ENCODE measurements at regions not wholly inside any gene's neighbourhood (a gene's known extent, or its start where the extent isn't known, plus 50 kb on each side); places are given as distances from the start of the nearest gene placed in this dataset.

DNA sequence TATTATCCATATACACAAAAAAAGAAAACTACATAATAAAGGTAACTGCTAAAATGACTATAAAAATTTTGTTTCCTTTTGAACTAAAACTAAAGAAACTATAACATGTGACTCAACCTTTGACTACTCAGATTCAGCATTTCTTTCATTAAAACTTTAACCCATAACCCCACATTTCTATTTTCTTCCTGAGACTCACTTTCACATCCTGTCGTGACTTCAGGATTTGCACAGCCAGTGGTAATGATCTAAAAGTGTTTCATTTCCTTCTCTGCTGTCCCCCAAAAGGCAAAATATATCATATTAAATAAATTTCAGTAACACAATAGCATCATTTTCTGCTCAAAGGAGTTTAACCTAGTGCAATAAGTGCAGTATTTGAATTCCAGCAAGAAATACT lies 1022.4 kb upstream of the DIAPH2 start (continued):
- TF ChIP-seq EGR1 (IDR thresholded peaks at IDR 0.05; ENCODE audit: borderline replicate concordance, low read depth, low read length) (no peak), MAFK (IDR thresholded peaks at IDR 0.05; ENCODE audit: low read depth, low read length) (no peak), RFX5 (IDR thresholded peaks at IDR 0.05; ENCODE audit: borderline replicate concordance, low read depth, low read length) (no peak)

Measured in H1 (cell line).